Spleen (tissue), 3 donors: ENCODE measurements at regions not wholly inside any gene's neighbourhood (a gene's known extent, or its start where the extent isn't known, plus 50 kb on each side); places are given as distances from the start of the nearest gene placed in this dataset.

Experiments used
- POLR2A ChIP-seq, 3 donors: fragments of 450-650 bp; IDR thresholded peaks; one replicate each; pipeline ENCODE4 v1.5.1; 2017; ENCODE audit warnings: antibody characterized with exemption in 3 of 3, mild to moderate bottlenecking in 1 of 3
- POLR2AphosphoS5 ChIP-seq, 3 donors: sonication (generic); formaldehyde crosslinking; IDR thresholded peaks; one replicate each; pipeline ENCODE4 v1.5.1; 2017; ENCODE audit warnings: antibody characterized with exemption in 3 of 3

DNA sequence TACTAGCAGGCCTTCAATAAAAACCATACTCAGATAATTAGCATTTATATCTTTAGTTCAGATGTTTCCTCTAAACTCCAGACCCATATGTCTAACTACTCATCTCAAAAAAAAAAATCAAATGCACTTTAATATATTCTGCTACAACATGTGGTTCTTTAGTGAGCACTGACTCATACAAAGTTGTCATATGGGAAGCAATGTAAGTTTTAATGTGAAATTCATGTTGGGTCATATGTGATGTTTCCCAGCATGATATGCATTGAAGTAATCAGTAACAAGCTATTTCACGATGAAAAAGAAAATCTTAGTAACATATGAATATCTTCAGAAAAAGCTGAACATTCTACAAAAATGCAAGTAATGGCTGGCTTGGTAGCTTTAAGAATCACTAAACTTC is 859.7 kb upstream of the ADGRB3 start:
- TF ChIP-seq POLR2A (IDR thresholded peaks at IDR 0.05): no peak
- TF ChIP-seq POLR2AphosphoS5 (IDR thresholded peaks at IDR 0.05): no peak
